K562 (cell line): ENCODE measurements at regions not wholly inside any gene's neighbourhood (a gene's known extent, or its start where the extent isn't known, plus 50 kb on each side); places are given as distances from the start of the nearest gene placed in this dataset.

Source experiments
- ATAC-seq: fragments of 200-7000 bp; cut with Tn5 transposase; 3 replicates; pipeline ENCODE4 v1.9.1; 2020; ENCODE audit warnings: moderate library complexity
- BruUV-seq: library from RNA; stranded (reverse); fragments of 400-500 nt; replicated peaks from 2 replicates; lab custom pipeline; 2021; lab: Mats Ljungman, UMichigan
- CTCF ChIA-PET: fragments of 300-600 bp; formaldehyde crosslinking; extraction: SDS; loops from one replicate; lab custom pipeline; 2021; ENCODE audit warnings: low intra/inter-chr PET ratio; lab: Yijun Ruan, JAX
- POLR2A ChIA-PET: fragments of 300-600, 350-650 bp; sonication (Branson Sonifier 250); formaldehyde crosslinking; extraction: SDS; loops from one replicate; lab custom pipeline; 2021; ENCODE audit warnings: antibody characterized with exemption, inconsistent platforms; lab: Yijun Ruan, JAX
- DNase-seq, 4 experiments: peaks; one replicate each; pipeline versions ENCODE4 v3.0.0 to v3.0.0-alpha.2; 2011 to 2018; ENCODE audit warnings: low spot score in 3 of 4, mixed read lengths in 3 of 4; ENCODE audit errors: extremely low read depth in 1 of 4
- FAIRE-seq: peaks from 2 replicates; lab custom pipeline; 2011; peaks lifted over from hg19 to GRCh38; lab: Jason Lieb, UNC
- H2AFZ ChIP-seq: 2 replicates; pipeline ENCODE4 v1.6.0; 2011; ENCODE audit warnings: low read depth, low read length, control low read depth, inconsistent platforms
- H3K27ac ChIP-seq: fragments of 200-600 bp; 3 replicates; pipeline ENCODE4 v1.8.0; 2011; ENCODE audit warnings: low read depth, mild to moderate bottlenecking, control low read depth, inconsistent platforms, low read length, moderate library complexity, mixed read lengths; ENCODE audit errors: extremely low read depth
- H3K27me3 ChIP-seq, 2 experiments: fragments of 300-600 bp in 1 of 2; 2 replicates in 1 of 2; 3 replicates in 1 of 2; pipeline versions ENCODE4 v1.6.0 to v1.8.0; 2011; ENCODE audit warnings: inconsistent platforms in 2 of 2, low read length in 2 of 2, mild to moderate bottlenecking in 1 of 2, mixed read lengths in 1 of 2, moderate library complexity in 1 of 2; ENCODE audit not compliant: control insufficient read depth in 2 of 2, insufficient read depth in 2 of 2
- H3K36me3 ChIP-seq: fragments of 300-600 bp; 3 replicates; pipeline ENCODE4 v1.8.0; 2011; ENCODE audit warnings: mild to moderate bottlenecking, low read length, inconsistent platforms; ENCODE audit not compliant: control insufficient read depth, insufficient read depth
- H3K4me1 ChIP-seq, 2 experiments: fragments of 200-600 bp in 1 of 2; replicated peaks in 1 of 2; 2 replicates in 1 of 2; 3 replicates in 1 of 2; pipeline versions ENCODE4 v1.5.1 to v1.8.0; 2011; ENCODE audit warnings: inconsistent platforms in 2 of 2, low read length in 2 of 2, mild to moderate bottlenecking in 1 of 2, mixed read lengths in 1 of 2, moderate library complexity in 1 of 2; ENCODE audit not compliant: control insufficient read depth in 2 of 2, insufficient read depth in 2 of 2
- H3K4me2 ChIP-seq: 2 replicates; pipeline ENCODE4 v1.6.1; 2011; ENCODE audit warnings: low read length, control low read depth, inconsistent platforms, mixed read lengths; ENCODE audit not compliant: insufficient read depth
- H3K4me3 ChIP-seq: fragments of 200-600 bp; sonication (generic), shearing (Covaris generic); 2 replicates; pipeline ENCODE4 v1.5.1; 2016; ENCODE audit warnings: control low read depth, inconsistent platforms
- H3K79me2 ChIP-seq: fragments of 200-600 bp; 3 replicates; pipeline ENCODE4 v1.8.0; 2011; ENCODE audit warnings: low read length, inconsistent platforms; ENCODE audit not compliant: control insufficient read depth, insufficient read depth
- H3K9ac ChIP-seq, 2 experiments: 2 replicates each; pipeline versions ENCODE4 v1.6.0 to v1.6.1; 2011; ENCODE audit warnings: low read depth in 2 of 2, low read length in 2 of 2, control low read depth in 1 of 2, inconsistent platforms in 1 of 2, mild to moderate bottlenecking in 1 of 2, mixed read lengths in 1 of 2; ENCODE audit not compliant: insufficient read depth in 1 of 2
- H3K9me1 ChIP-seq: one replicate; pipeline ENCODE4 v1.6.0; 2011; ENCODE audit warnings: inconsistent platforms, mild to moderate bottlenecking, low read length, moderate library complexity; ENCODE audit not compliant: control insufficient read depth, insufficient read depth
- H3K9me3 ChIP-seq: replicated peaks from 2 replicates; pipeline ENCODE4 v1.5.1; 2011; ENCODE audit warnings: low read depth, low read length, inconsistent platforms; ENCODE audit not compliant: control insufficient read depth, insufficient read depth
- H4K20me1 ChIP-seq: replicated peaks from 2 replicates; pipeline ENCODE4 v1.6.1; 2011; ENCODE audit warnings: low read length, inconsistent platforms, mixed read lengths; ENCODE audit not compliant: control insufficient read depth, insufficient read depth
- CREB3L1 ChIP-seq: fragments of 450-650 bp; IDR thresholded peaks from 2 replicates; pipeline ENCODE4 v1.6.1; 2014; ENCODE audit warnings: low read depth, mild to moderate bottlenecking, moderate library complexity, borderline replicate concordance
- HDAC2 ChIP-seq: fragments of 450-650 bp; IDR thresholded peaks from 2 replicates; pipeline ENCODE4 v1.6.1; 2016; ENCODE audit warnings: mild to moderate bottlenecking
- HES1 ChIP-seq: fragments of 450-650 bp; IDR thresholded peaks from 2 replicates; pipeline ENCODE4 v1.6.1; 2016; ENCODE audit warnings: low read depth, mild to moderate bottlenecking, moderate library complexity
- NFE2 ChIP-seq: IDR thresholded peaks from 2 replicates; pipeline ENCODE4 v1.6.1; 2014; ENCODE audit warnings: antibody characterized with exemption, low read depth
- PHB2 ChIP-seq: fragments of 450-650 bp; IDR thresholded peaks from 2 replicates; pipeline ENCODE4 v1.6.1; 2017; ENCODE audit warnings: low read depth
- THRB ChIP-seq: fragments of 450-650 bp; formaldehyde crosslinking; conservative IDR thresholded peaks from 2 replicates; pipeline ENCODE4 v1.4.0; 2022; ENCODE audit warnings: mild to moderate bottlenecking, missing genetic modification characterization
- ZBTB5 ChIP-seq: fragments of 450-650 bp; IDR thresholded peaks from 2 replicates; pipeline ENCODE4 v1.6.1; 2017; ENCODE audit warnings: antibody characterized with exemption
- ZNF23 ChIP-seq: fragments of 250-450 bp; sonication (Bioruptor Pico); IDR thresholded peaks from 2 replicates; pipeline ENCODE4 v1.4.0; 2020; ENCODE audit warnings: mild to moderate bottlenecking
- ZNF398 ChIP-seq: fragments of 250-450 bp; sonication (Bioruptor Pico); IDR thresholded peaks from 2 replicates; pipeline ENCODE4 v1.8.0; 2021; ENCODE audit warnings: moderate library complexity, mild to moderate bottlenecking, inconsistent platforms
- WGBS: fragments of 100-300 bp; shearing (Covaris generic); methylation state at CpG from one replicate; pipeline ENCODE4 v1.1.6; 2016; ENCODE audit warnings: low coverage, mixed read lengths; ENCODE audit not compliant: insufficient coverage; ENCODE audit errors: missing lambda C conversion rate; 5-methylcytosine and 5-hydroxymethylcytosine counted together
- in situ Hi-C: fragments of 300-500 bp; cut with MboI; formaldehyde crosslinking; loops from 4 replicates; pipeline ENCODE4 v1.15.0; 2018; ENCODE audit warnings: inconsistent platforms, mixed read lengths
- intact Hi-C: fragments of 100-400 bp; cut with micrococcal nuclease; formaldehyde crosslinking; loops from 2 replicates; pipeline ENCODE4 v1.14.2; 2022

- WGBS = 0% methylated on average over 1 of the region's 1 CpG
- no peak for FAIRE-seq
- no peak overlapping the region for H3K4me2 ChIP-seq
Observed at GRCh38 chr5:71978216-71978615, 129.1 kb upstream of the MAP1B start.

More at GRCh38 chr5:71978216-71978615, 129.1 kb upstream of the MAP1B start:
- Histone ChIP-seq H2AFZ (no peak overlapping the region), H3K79me2 (no peaks in the 10 kb centered on the region), H3K9me1 (no peaks in the 10 kb centered on the region), H3K4me3 (no peak overlapping the region), H3K36me3 (no peaks in the 10 kb centered on the region), H3K4me1 (no peaks in the 10 kb centered on the region), H3K27me3 (no peaks in the 10 kb centered on the region), H3K9ac (no peak overlapping the region)
- CTCF ChIA-PET = no interaction called here
- DNase-seq (no peak), ATAC-seq (no peak)
- in situ Hi-C loops = no loop called here
- TF ChIP-seq HDAC2 = no peak
- TF ChIP-seq NFE2 = no peak
- no peak for TF ChIP-seq ZNF398
- no peak for TF ChIP-seq ZNF23 (CRISPR knock-in tag)
- TF ChIP-seq CREB3L1 = no peak
- TF ChIP-seq ZBTB5 = no peak
- no peak for TF ChIP-seq PHB2
- TF ChIP-seq THRB = no peak
- TF ChIP-seq HES1 = no peak
- TF ChIP-seq, all 486 proteins: peak for 0
- Histone ChIP-seq H4K20me1 (no peaks in the 10 kb centered on the region), H3K9me3 (no peaks in the 10 kb centered on the region), H3K27ac (no peak overlapping the region)
- no TSS peak for BruUV-seq
- POLR2A ChIA-PET = no interaction called here
- intact Hi-C loops = no loop called here
